Right lobe of liver (tissue), 4 donors: ENCODE measurements at regions not wholly inside any gene's neighbourhood (a gene's known extent, or its start where the extent isn't known, plus 50 kb on each side); places are given as distances from the start of the nearest gene placed in this dataset.

ENCODE experiments used
- CTCF ChIP-seq, 4 donors: fragments of 200-600 bp in 3 of 4; fragments of 450-650 bp in 1 of 4; IDR thresholded peaks; one replicate each; pipeline versions ENCODE4 v1.5.1 to v1.8.0; 2016 to 2022; ENCODE audit warnings: antibody characterized with exemption in 4 of 4, mild to moderate bottlenecking in 2 of 4
- POLR2A ChIP-seq: fragments of 450-650 bp; IDR thresholded peaks from one replicate; pipeline ENCODE4 v1.6.1; 2017; ENCODE audit warnings: antibody characterized with exemption, mild to moderate bottlenecking
- donor health status: DM: no; HTN: no; CAD: no.
- donor health status: DM: no; HTN: no; CAD: no.
- donor health status: DM: no; HTN: yes; CAD: no.

GRCh38 chr6:112470376-112470775 is 123.2 kb downstream of the RFPL4B start:
- TF ChIP-seq POLR2A (no peak), CTCF (IDR thresholded peaks at IDR 0.05) (no peak)
